Hepatocyte (in vitro differentiated cells): ENCODE measurements at regions not wholly inside any gene's neighbourhood (a gene's known extent, or its start where the extent isn't known, plus 50 kb on each side); places are given as distances from the start of the nearest gene placed in this dataset.

Source experiments
- DNase-seq: peaks from one replicate; pipeline ENCODE4 v3.0.0-alpha.2; 2016; ENCODE audit warnings: low spot score
- H2AFZ ChIP-seq: fragments of 200-600 bp; sonication (generic); 2 replicates; pipeline ENCODE4 v1.6.0; 2016; ENCODE audit warnings: antibody characterized with exemption, mild to moderate bottlenecking
- H3K27ac ChIP-seq: fragments of 200-600 bp; sonication (generic); 2 replicates; pipeline ENCODE4 v1.5.1; 2016; ENCODE audit warnings: mild to moderate bottlenecking
- H3K27me3 ChIP-seq: fragments of 200-600 bp; sonication (generic); 2 replicates; pipeline ENCODE4 v1.6.1; 2016
- H3K36me3 ChIP-seq: fragments of 200-600 bp; sonication (generic); replicated peaks from 2 replicates; pipeline ENCODE4 v1.5.1; 2016; ENCODE audit warnings: low read depth; ENCODE audit not compliant: insufficient read depth
- H3K4me1 ChIP-seq: fragments of 200-600 bp; sonication (generic); 2 replicates; pipeline ENCODE4 v1.5.1; 2016; ENCODE audit warnings: mild to moderate bottlenecking, moderate library complexity; ENCODE audit not compliant: insufficient read depth
- H3K4me2 ChIP-seq: fragments of 200-600 bp; sonication (generic); 2 replicates; pipeline ENCODE4 v1.6.0; 2016
- H3K4me3 ChIP-seq: fragments of 200-600 bp; sonication (generic); 2 replicates; pipeline ENCODE4 v1.5.1; 2016; ENCODE audit warnings: mild to moderate bottlenecking
- H3K79me2 ChIP-seq: fragments of 200-600 bp; sonication (generic); 2 replicates; pipeline ENCODE4 v1.6.0; 2017; ENCODE audit warnings: mild to moderate bottlenecking
- H3K9me2 ChIP-seq: fragments of 200-600 bp; sonication (generic); replicated peaks from 2 replicates; pipeline ENCODE4 v1.6.0; 2017; ENCODE audit warnings: mild to moderate bottlenecking; ENCODE audit not compliant: insufficient read depth
- H3K9me3 ChIP-seq: fragments of 200-600 bp; sonication (generic); 2 replicates; pipeline ENCODE4 v1.5.1; 2016; ENCODE audit warnings: low read depth, mild to moderate bottlenecking
- H4K20me1 ChIP-seq: fragments of 200-600 bp; sonication (generic); 2 replicates; pipeline ENCODE4 v1.6.0; 2016; ENCODE audit warnings: mild to moderate bottlenecking; ENCODE audit not compliant: insufficient read depth, poor library complexity, severe bottlenecking
- CTCF ChIP-seq: fragments of 200-600 bp; sonication (generic); IDR thresholded peaks from 2 replicates; pipeline ENCODE4 v1.5.1; 2016; ENCODE audit warnings: antibody characterized with exemption, mild to moderate bottlenecking; ENCODE audit not compliant: poor library complexity
- EZH2 ChIP-seq: fragments of 200-600 bp; sonication (generic); IDR thresholded peaks from 2 replicates; pipeline ENCODE4 v1.6.1; 2016; ENCODE audit warnings: antibody characterized with exemption, mild to moderate bottlenecking, borderline replicate concordance
- EZH2phosphoT487 ChIP-seq: fragments of 200-600 bp; sonication (generic); IDR thresholded peaks from one replicate; pipeline ENCODE4 v1.6.1; 2018; ENCODE audit warnings: antibody characterized with exemption, mild to moderate bottlenecking, low read depth, moderate library complexity; ENCODE audit not compliant: unreplicated experiment, severe bottlenecking
- WGBS: methylation state at CpG from one replicate; pipeline ENCODE4 v1.1.6; 2016; ENCODE audit warnings: low lambda C conversion rate; ENCODE audit errors: missing lambda C conversion rate; 5-methylcytosine and 5-hydroxymethylcytosine counted together

DNA sequence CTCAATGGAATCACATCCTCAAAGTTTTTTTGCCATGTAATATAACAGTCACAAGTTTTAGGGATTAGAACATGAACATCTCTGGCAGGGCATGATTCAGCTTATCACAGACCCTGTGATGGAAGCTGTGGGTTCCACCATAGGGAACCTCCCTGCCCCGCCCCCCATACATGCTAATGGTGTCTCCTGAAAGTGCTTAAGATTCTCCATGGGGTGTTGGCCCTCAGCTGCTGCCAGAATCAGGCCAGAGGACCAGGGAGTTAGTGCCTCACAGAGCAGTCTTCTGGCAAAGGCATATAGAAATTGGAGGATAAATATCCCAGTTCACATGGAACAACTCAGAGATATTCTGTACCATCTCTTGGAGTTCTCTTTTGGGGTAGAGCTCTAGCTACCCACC, 119.4 kb downstream of the RAB11FIP2 start:
- Histone ChIP-seq H3K27ac (no peak overlapping the region), H3K9me3 (no peaks in the 10 kb centered on the region), H3K9me2 (no peaks in the 10 kb centered on the region), H3K4me1 (no peaks in the 10 kb centered on the region), H3K27me3 (no peaks in the 10 kb centered on the region), H3K4me2 (no peak overlapping the region), H2AFZ (no peak overlapping the region), H4K20me1 (no peaks in the 10 kb centered on the region), H3K79me2 (no peaks in the 10 kb centered on the region), H3K4me3 (no peak overlapping the region), H3K36me3 (no peaks in the 10 kb centered on the region)
- no peak for DNase-seq
- 80% methylated on average over 1 of the region's 1 CpG for WGBS
- TF ChIP-seq CTCF (no peak), EZH2 (no peak), EZH2phosphoT487 (no peak)

GRCh38 chr10:117927871-117928270, 118.9 kb downstream of the RAB11FIP2 start:
- Histone ChIP-seq H3K79me2 (no peaks in the 10 kb centered on the region), H3K9me2 (no peaks in the 10 kb centered on the region), H3K4me1 (no peaks in the 10 kb centered on the region), H2AFZ (no peak overlapping the region), H4K20me1 (no peaks in the 10 kb centered on the region), H3K27me3 (no peaks in the 10 kb centered on the region), H3K27ac (no peak overlapping the region), H3K36me3 (no peaks in the 10 kb centered on the region), H3K9me3 (no peaks in the 10 kb centered on the region), H3K4me2 (no peak overlapping the region), H3K4me3 (no peak overlapping the region)
- 77% methylated on average over 4 of the region's 4 CpGs for WGBS
- TF ChIP-seq CTCF: no peak
- no peak for TF ChIP-seq EZH2
- TF ChIP-seq EZH2phosphoT487: no peak
- no peak for DNase-seq

DNA sequence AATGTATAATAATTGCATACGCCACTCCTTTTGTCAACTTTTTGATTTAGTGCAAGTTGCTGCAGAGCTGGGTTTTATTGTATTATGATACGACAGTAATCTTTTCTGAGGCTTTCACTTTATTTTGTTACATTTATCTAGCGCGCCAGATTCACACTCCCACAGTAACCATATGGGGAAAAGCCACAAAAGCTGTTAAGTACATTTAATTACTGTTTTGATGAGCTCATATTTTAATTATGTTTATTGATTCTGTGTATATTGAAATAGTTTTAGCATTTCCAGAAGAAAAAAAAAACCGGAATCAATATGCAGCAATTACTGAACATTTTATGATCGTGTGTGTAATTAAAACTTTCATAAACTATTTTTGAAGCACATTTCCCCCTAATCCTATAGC, 118.5 kb downstream of the RAB11FIP2 start:
- H3K9me2 ChIP-seq: no peaks in the 10 kb centered on the region
- H4K20me1 ChIP-seq: no peaks in the 10 kb centered on the region
- H3K27me3 ChIP-seq: no peaks in the 10 kb centered on the region
- no peak overlapping the region for H3K27ac ChIP-seq
- no peaks in the 10 kb centered on the region for H3K36me3 ChIP-seq
- H3K4me3 ChIP-seq: no peak overlapping the region
- DNase-seq: no peak
- no peaks in the 10 kb centered on the region for H3K9me3 ChIP-seq
- no peak overlapping the region for H2AFZ ChIP-seq
- H3K4me1 ChIP-seq: no peaks in the 10 kb centered on the region
- no peaks in the 10 kb centered on the region for H3K79me2 ChIP-seq
- TF ChIP-seq CTCF (no peak), EZH2phosphoT487 (no peak), EZH2 (no peak)
- 89% methylated on average over 6 of the region's 6 CpGs for WGBS
- no peak overlapping the region for H3K4me2 ChIP-seq

- TF ChIP-seq EZH2 (no peak), EZH2phosphoT487 (no peak), CTCF (no peak)
- WGBS: 76% methylated on average over 6 of the region's 6 CpGs
- Histone ChIP-seq H3K79me2 (no peaks in the 10 kb centered on the region), H3K4me2 (no peak overlapping the region), H3K9me3 (no peaks in the 10 kb centered on the region), H2AFZ (no peak overlapping the region), H4K20me1 (no peaks in the 10 kb centered on the region), H3K4me3 (no peak overlapping the region), H3K27me3 (no peaks in the 10 kb centered on the region), H3K36me3 (no peaks in the 10 kb centered on the region), H3K27ac (no peak overlapping the region), H3K4me1 (no peaks in the 10 kb centered on the region), H3K9me2 (no peaks in the 10 kb centered on the region)
- DNase-seq: no peak
Observed at GRCh38 chr10:117928741-117929140, 118.0 kb downstream of the RAB11FIP2 start.
